Endothelial cell of umbilical vein (primary cell): ENCODE measurements at regions not wholly inside any gene's neighbourhood (a gene's known extent, or its start where the extent isn't known, plus 50 kb on each side); places are given as distances from the start of the nearest gene placed in this dataset.

Source experiments
- EZH2 ChIP-seq: IDR thresholded peaks from 2 replicates; pipeline ENCODE4 v1.6.1; 2012; ENCODE audit warnings: borderline replicate concordance, low read depth, mild to moderate bottlenecking, moderate library complexity, low read length, inconsistent platforms; ENCODE audit not compliant: severe bottlenecking
- FOS ChIP-seq: IDR thresholded peaks from 2 replicates; pipeline ENCODE4 v1.6.1; 2011; ENCODE audit warnings: mild to moderate bottlenecking, low read length, moderate library complexity, borderline replicate concordance; ENCODE audit not compliant: insufficient read depth
- GATA2 ChIP-seq: IDR thresholded peaks from 2 replicates; pipeline ENCODE4 v1.7.0; 2011; ENCODE audit warnings: low read depth, mild to moderate bottlenecking, moderate library complexity, mixed read lengths, low read length; ENCODE audit not compliant: insufficient read length, insufficient read depth
- JUN ChIP-seq: IDR thresholded peaks from 2 replicates; pipeline ENCODE4 v1.6.1; 2011; ENCODE audit warnings: borderline replicate concordance, low read depth; ENCODE audit not compliant: insufficient read length, insufficient read depth
- MYC ChIP-seq: IDR thresholded peaks from one replicate; pipeline ENCODE4 v1.6.1; 2011; ENCODE audit warnings: mild to moderate bottlenecking, low read depth, low read length
- POLR2A ChIP-seq: IDR thresholded peaks from 2 replicates; pipeline ENCODE4 v1.6.1; 2012; ENCODE audit warnings: low read depth, mild to moderate bottlenecking, control low read depth, low read length
- POLR2AphosphoS5 ChIP-seq: IDR thresholded peaks from 2 replicates; pipeline ENCODE4 v1.6.1; 2012; ENCODE audit warnings: low read depth, mild to moderate bottlenecking, control low read depth, low read length, moderate library complexity; ENCODE audit not compliant: insufficient read depth
- TF ChIP-seq, protein P1 (sequence below), 2 donors: IDR thresholded peaks; 1 replicate in 1 of 2; 2 replicates in 1 of 2; pipeline ENCODE4 v1.5.1; 2011; ENCODE audit warnings: low read length in 2 of 2, mild to moderate bottlenecking in 2 of 2, moderate library complexity in 2 of 2, control low read depth in 1 of 2, inconsistent platforms in 1 of 2, low read depth in 1 of 2; ENCODE audit not compliant: insufficient read depth in 1 of 2; ENCODE audit errors: extremely low read depth in 1 of 2
- TF ChIP-seq, protein P2 (sequence below): IDR thresholded peaks from 2 replicates; pipeline ENCODE4 v1.6.1; 2011; ENCODE audit not compliant: insufficient read depth, insufficient read length

DNA sequence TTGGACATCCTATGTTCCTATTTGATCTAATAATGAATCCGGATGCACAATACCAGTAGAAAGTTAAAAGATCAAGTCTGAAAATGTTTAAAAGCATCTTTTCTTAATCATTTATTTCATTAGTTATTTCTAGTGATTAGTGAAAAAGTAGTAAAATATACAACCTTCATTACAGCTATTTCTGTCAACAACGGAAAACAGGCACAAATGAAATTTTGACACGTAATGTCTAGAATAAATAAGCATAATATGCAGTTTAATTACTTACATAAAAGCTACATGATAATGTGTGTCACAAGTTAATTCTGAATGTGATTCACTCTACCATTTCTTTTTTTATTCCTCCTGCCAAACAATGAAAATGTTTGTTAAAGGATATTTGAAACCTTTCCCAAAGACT lies 216.1 kb downstream of the MYCN start:
- TF ChIP-seq EZH2 = no peak
- TF ChIP-seq, protein P1, sequence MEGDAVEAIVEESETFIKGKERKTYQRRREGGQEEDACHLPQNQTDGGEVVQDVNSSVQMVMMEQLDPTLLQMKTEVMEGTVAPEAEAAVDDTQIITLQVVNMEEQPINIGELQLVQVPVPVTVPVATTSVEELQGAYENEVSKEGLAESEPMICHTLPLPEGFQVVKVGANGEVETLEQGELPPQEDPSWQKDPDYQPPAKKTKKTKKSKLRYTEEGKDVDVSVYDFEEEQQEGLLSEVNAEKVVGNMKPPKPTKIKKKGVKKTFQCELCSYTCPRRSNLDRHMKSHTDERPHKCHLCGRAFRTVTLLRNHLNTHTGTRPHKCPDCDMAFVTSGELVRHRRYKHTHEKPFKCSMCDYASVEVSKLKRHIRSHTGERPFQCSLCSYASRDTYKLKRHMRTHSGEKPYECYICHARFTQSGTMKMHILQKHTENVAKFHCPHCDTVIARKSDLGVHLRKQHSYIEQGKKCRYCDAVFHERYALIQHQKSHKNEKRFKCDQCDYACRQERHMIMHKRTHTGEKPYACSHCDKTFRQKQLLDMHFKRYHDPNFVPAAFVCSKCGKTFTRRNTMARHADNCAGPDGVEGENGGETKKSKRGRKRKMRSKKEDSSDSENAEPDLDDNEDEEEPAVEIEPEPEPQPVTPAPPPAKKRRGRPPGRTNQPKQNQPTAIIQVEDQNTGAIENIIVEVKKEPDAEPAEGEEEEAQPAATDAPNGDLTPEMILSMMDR (IDR thresholded peaks at IDR 0.05; ENCODE audit: extremely low read depth in 1 of 2, insufficient read depth in 1 of 2, low read depth in 1 of 2, low read length in 2 of 2) = no peak
- TF ChIP-seq FOS = no peak
- no peak for TF ChIP-seq POLR2A
- no peak for TF ChIP-seq POLR2AphosphoS5
- TF ChIP-seq, protein P2, sequence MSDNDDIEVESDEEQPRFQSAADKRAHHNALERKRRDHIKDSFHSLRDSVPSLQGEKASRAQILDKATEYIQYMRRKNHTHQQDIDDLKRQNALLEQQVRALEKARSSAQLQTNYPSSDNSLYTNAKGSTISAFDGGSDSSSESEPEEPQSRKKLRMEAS = no peak
- TF ChIP-seq JUN = no peak
- TF ChIP-seq GATA2 = no peak
- no peak for TF ChIP-seq MYC
